ENCODE measurements at regions not wholly inside any gene's neighbourhood (a gene's known extent, or its start where the extent isn't known, plus 50 kb on each side); places are given as distances from the start of the nearest gene placed in this dataset.

DNA sequence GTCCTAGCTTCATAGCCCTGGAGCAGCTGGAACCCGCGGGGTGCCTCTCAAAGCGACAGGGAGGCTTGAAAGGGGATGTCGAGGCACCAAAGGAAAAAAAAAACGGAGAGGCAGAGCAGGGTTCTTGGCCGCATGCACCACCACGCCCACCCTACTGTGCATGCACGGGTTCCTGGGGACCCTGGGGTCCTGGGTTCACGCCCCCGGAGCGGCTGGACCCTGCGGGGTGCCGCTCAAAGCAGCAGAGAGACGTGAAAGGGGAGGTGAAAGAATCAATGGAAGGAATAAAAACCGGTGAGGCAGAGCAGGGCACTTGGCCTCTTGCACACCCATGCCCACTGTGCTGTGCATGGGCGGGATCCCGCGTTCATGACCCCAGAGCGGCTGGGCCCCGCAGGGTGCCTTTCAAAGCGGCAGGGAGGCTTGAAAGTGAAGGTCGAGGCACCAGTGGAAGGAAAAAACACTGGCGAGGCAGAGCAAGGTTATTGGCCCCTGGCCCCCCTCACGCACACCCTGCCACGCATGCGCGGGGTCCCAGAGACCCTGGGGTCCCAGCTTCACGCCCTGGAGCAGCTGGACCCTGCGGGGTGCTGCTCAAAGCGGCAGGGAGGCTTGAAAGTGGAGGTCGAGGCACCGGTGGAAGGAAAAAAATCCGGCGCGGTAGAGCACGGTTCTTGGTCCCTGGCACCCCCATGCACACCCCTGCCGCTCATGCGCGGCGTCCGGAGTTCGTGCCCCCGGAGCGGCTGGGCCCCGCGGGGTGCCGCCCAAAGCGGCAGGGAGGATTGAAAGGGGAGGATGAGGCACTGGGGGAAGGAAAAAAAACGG lies 318.5 kb downstream of the ALG10 start:
- Histone ChIP-seq H2BK120ac (ENCODE audit: low read depth, low read length) (no peak overlapping the region), H3K36me3 (ENCODE audit: control insufficient read depth in 1 of 2, insufficient read depth in 2 of 2, low read depth in 1 of 2, low read length in 2 of 2) (peaks cover 0 to 3% of the 10 kb centered on the region in 2 experiments), H2AFZ (ENCODE audit: low read depth, low read length) (no peak overlapping the region), H3K9ac (ENCODE audit: low read length) (no peak overlapping the region), H2AK5ac (ENCODE audit: low read length, severe bottlenecking) (no peak overlapping the region), H3K9me3 (ENCODE audit: control insufficient read depth, low read length) (no peaks in the 10 kb centered on the region), H3K4me1 (ENCODE audit: control insufficient read depth, insufficient read depth, low read depth, low read length) (no peaks in the 10 kb centered on the region), H3K4me2 (ENCODE audit: low read length, poor library complexity, severe bottlenecking) (no peak overlapping the region), H3K23ac (ENCODE audit: low read length in 2 of 2) (no peak overlapping the region), H3K4me3 (ENCODE audit: insufficient read depth in 1 of 2, low read depth in 1 of 2, low read length in 2 of 2) (no peak overlapping the region), H4K91ac (ENCODE audit: low read length) (no peak overlapping the region), H3K18ac (ENCODE audit: low read depth in 1 of 2, low read length in 2 of 2) (no peak overlapping the region), H3K27ac (ENCODE audit: low read length, poor library complexity, severe bottlenecking) (no peak overlapping the region), H3K27me3 (ENCODE audit: control insufficient read depth in 1 of 2, insufficient read depth in 1 of 2, low read length in 2 of 2) (no peaks in the 10 kb centered on the region), H3K79me1 (replicated peaks; ENCODE audit: low read length, poor library complexity, severe bottlenecking) (no peaks in the 10 kb centered on the region), H2BK15ac (ENCODE audit: low read depth, poor library complexity, severe bottlenecking) (no peak overlapping the region), H2BK5ac (ENCODE audit: low read depth, low read length, poor library complexity, severe bottlenecking) (no peak overlapping the region), H3K4ac (ENCODE audit: low read depth in 1 of 2, low read length in 2 of 2) (no peak overlapping the region), H2BK12ac (ENCODE audit: low read length in 2 of 2) (no peak overlapping the region), H3K14ac (ENCODE audit: low read length in 2 of 2) (no peak overlapping the region), H4K8ac (ENCODE audit: low read length) (no peak overlapping the region)
- DNase-seq = no peak
- 82% methylated on average over 49 of the region's 49 CpGs for WGBS

DNA sequence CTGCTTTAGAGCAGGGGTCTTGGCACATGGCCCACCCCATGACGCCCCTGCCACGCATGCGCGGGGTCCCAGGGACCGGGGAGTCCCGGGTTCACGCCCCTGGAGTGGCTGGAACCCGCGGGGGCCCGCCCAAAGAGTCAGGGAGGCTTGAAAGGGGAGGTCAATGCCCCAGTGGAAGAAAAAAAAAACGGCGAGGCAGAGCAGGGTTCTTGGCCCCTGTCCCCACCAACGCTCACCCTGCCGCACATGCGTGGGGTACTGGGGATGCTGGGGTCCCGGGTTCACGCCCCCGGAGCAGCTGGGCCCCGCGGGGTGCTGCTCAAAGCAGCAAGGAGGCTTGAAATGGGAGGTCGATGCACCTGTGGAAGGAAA lies 319.1 kb downstream of the ALG10 start:
- no peak overlapping the region for H2BK15ac ChIP-seq (ENCODE audit: low read depth, poor library complexity, severe bottlenecking)
- H4K91ac ChIP-seq (ENCODE audit: low read length) = no peak overlapping the region
- no peak overlapping the region for H2AFZ ChIP-seq (ENCODE audit: low read depth, low read length)
- no peak overlapping the region for H2AK5ac ChIP-seq (ENCODE audit: low read length, severe bottlenecking)
- no peak overlapping the region for H3K23ac ChIP-seq (ENCODE audit: low read length in 2 of 2)
- H3K9me3 ChIP-seq (ENCODE audit: control insufficient read depth, low read length) = no peaks in the 10 kb centered on the region
- H4K8ac ChIP-seq (ENCODE audit: low read length) = no peak overlapping the region
- H3K14ac ChIP-seq (ENCODE audit: low read length in 2 of 2) = no peak overlapping the region
- H2BK5ac ChIP-seq (ENCODE audit: low read depth, low read length, poor library complexity, severe bottlenecking) = no peak overlapping the region
- no peak for DNase-seq
- no peak overlapping the region for H3K9ac ChIP-seq (ENCODE audit: low read length)
- no peak overlapping the region for H2BK12ac ChIP-seq (ENCODE audit: low read length in 2 of 2)
- no peak overlapping the region for H3K4me2 ChIP-seq (ENCODE audit: low read length, poor library complexity, severe bottlenecking)
- WGBS = 75% methylated on average over 21 of the region's 21 CpGs
- H3K36me3 ChIP-seq (ENCODE audit: control insufficient read depth in 1 of 2, insufficient read depth in 2 of 2, low read depth in 1 of 2, low read length in 2 of 2) = peaks cover 0 to 3% of the 10 kb centered on the region in 2 experiments
- no peaks in the 10 kb centered on the region for H3K4me1 ChIP-seq (ENCODE audit: control insufficient read depth, insufficient read depth, low read depth, low read length)
- no peak overlapping the region for H3K4ac ChIP-seq (ENCODE audit: low read depth in 1 of 2, low read length in 2 of 2)
- no peaks in the 10 kb centered on the region for H3K79me1 ChIP-seq (replicated peaks; ENCODE audit: low read length, poor library complexity, severe bottlenecking)
- no peak overlapping the region for H2BK120ac ChIP-seq (ENCODE audit: low read depth, low read length)
- H3K27me3 ChIP-seq (ENCODE audit: control insufficient read depth in 1 of 2, insufficient read depth in 1 of 2, low read length in 2 of 2) = no peaks in the 10 kb centered on the region
- H3K18ac ChIP-seq (ENCODE audit: low read depth in 1 of 2, low read length in 2 of 2) = no peak overlapping the region
- no peak overlapping the region for H3K4me3 ChIP-seq (ENCODE audit: insufficient read depth in 1 of 2, low read depth in 1 of 2, low read length in 2 of 2)
- H3K27ac ChIP-seq (ENCODE audit: low read length, poor library complexity, severe bottlenecking) = no peak overlapping the region

DNA sequence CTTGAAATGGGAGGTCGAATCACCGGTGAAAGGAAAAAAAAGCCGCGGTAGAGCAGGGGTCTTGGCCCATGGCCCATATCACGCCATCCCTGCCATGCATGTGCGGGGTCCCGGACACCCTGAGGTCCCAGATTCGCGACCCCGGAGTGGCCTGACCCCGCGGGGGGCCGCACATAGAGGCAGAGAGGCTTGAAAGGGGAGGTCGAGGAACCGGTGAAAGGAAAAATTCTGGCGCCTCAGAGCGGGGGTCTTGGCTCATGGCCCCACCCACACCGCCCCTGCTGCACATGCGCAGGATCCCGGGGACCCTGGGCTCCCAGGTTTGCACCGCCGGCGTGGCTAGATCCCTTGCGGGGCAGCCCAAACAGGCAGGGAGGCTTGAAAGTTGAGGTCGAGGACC lies 319.8 kb downstream of the ALG10 start:
- H2BK15ac ChIP-seq (ENCODE audit: low read depth, poor library complexity, severe bottlenecking) = no peak overlapping the region
- no peak for DNase-seq
- 83% methylated on average over 25 of the region's 25 CpGs for WGBS

DNA sequence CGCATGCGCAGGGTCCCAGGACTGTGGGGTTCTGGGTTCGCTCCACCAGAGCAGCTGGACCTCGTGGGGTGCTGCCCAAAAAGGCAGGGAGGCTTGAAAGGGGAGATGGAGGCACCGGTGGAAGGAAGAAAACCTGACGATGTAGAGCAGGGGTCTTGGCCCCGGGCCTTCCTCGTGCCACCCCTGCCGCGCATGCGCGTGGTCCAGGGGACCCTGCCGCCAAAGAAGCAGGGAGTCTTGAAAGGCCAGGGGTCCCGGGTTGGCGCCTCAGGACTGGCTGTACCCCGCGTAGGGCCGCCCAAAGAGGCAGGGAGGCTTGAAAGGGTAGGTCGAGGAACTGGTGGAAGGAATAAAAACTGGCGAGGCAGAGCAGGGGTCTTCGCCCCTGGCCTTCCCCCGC lies 321.0 kb downstream of the ALG10 start:
- Histone ChIP-seq H3K23ac (ENCODE audit: low read length in 2 of 2) (no peak overlapping the region), H2BK120ac (ENCODE audit: low read depth, low read length) (no peak overlapping the region), H4K91ac (ENCODE audit: low read length) (no peak overlapping the region), H3K79me1 (replicated peaks; ENCODE audit: low read length, poor library complexity, severe bottlenecking) (no peaks in the 10 kb centered on the region), H3K27ac (ENCODE audit: low read length, poor library complexity, severe bottlenecking) (no peak overlapping the region), H3K27me3 (ENCODE audit: control insufficient read depth in 1 of 2, insufficient read depth in 1 of 2, low read length in 2 of 2) (no peaks in the 10 kb centered on the region), H3K4ac (ENCODE audit: low read depth in 1 of 2, low read length in 2 of 2) (no peak overlapping the region), H2AFZ (ENCODE audit: low read depth, low read length) (no peak overlapping the region), H3K9ac (ENCODE audit: low read length) (no peak overlapping the region), H2BK15ac (ENCODE audit: low read depth, poor library complexity, severe bottlenecking) (no peak overlapping the region), H2AK5ac (ENCODE audit: low read length, severe bottlenecking) (no peak overlapping the region), H3K18ac (ENCODE audit: low read depth in 1 of 2, low read length in 2 of 2) (no peak overlapping the region), H3K4me1 (ENCODE audit: control insufficient read depth, insufficient read depth, low read depth, low read length) (no peaks in the 10 kb centered on the region), H3K4me2 (ENCODE audit: low read length, poor library complexity, severe bottlenecking) (no peak overlapping the region), H3K4me3 (ENCODE audit: insufficient read depth in 1 of 2, low read depth in 1 of 2, low read length in 2 of 2) (no peak overlapping the region), H3K14ac (ENCODE audit: low read length in 2 of 2) (no peak overlapping the region), H2BK5ac (ENCODE audit: low read depth, low read length, poor library complexity, severe bottlenecking) (no peak overlapping the region), H3K9me3 (ENCODE audit: control insufficient read depth, low read length) (no peaks in the 10 kb centered on the region), H2BK12ac (ENCODE audit: low read length in 2 of 2) (no peak overlapping the region), H3K36me3 (ENCODE audit: control insufficient read depth in 1 of 2, insufficient read depth in 2 of 2, low read depth in 1 of 2, low read length in 2 of 2) (peaks cover 0 to 3% of the 10 kb centered on the region in 2 experiments), H4K8ac (ENCODE audit: low read length) (no peak overlapping the region)
- DNase-seq = no peak
- WGBS = 90% methylated on average over 21 of the region's 22 CpGs

More for the DNA sequence above, 319.8 kb downstream of the ALG10 start:
- Histone ChIP-seq H2BK12ac (ENCODE audit: low read length in 2 of 2) (no peak overlapping the region), H3K14ac (ENCODE audit: low read length in 2 of 2) (no peak overlapping the region), H4K91ac (ENCODE audit: low read length) (no peak overlapping the region), H3K36me3 (ENCODE audit: control insufficient read depth in 1 of 2, insufficient read depth in 2 of 2, low read depth in 1 of 2, low read length in 2 of 2) (peaks cover 0 to 3% of the 10 kb centered on the region in 2 experiments), H3K9ac (ENCODE audit: low read length) (no peak overlapping the region), H2BK120ac (ENCODE audit: low read depth, low read length) (no peak overlapping the region), H3K9me3 (ENCODE audit: control insufficient read depth, low read length) (no peaks in the 10 kb centered on the region), H3K18ac (ENCODE audit: low read depth in 1 of 2, low read length in 2 of 2) (no peak overlapping the region), H3K4me1 (ENCODE audit: control insufficient read depth, insufficient read depth, low read depth, low read length) (no peaks in the 10 kb centered on the region), H3K27ac (ENCODE audit: low read length, poor library complexity, severe bottlenecking) (no peak overlapping the region), H3K4me3 (ENCODE audit: insufficient read depth in 1 of 2, low read depth in 1 of 2, low read length in 2 of 2) (no peak overlapping the region), H2AK5ac (ENCODE audit: low read length, severe bottlenecking) (no peak overlapping the region), H2AFZ (ENCODE audit: low read depth, low read length) (no peak overlapping the region), H4K8ac (ENCODE audit: low read length) (no peak overlapping the region), H3K4ac (ENCODE audit: low read depth in 1 of 2, low read length in 2 of 2) (no peak overlapping the region), H3K4me2 (ENCODE audit: low read length, poor library complexity, severe bottlenecking) (no peak overlapping the region), H2BK5ac (ENCODE audit: low read depth, low read length, poor library complexity, severe bottlenecking) (no peak overlapping the region), H3K27me3 (ENCODE audit: control insufficient read depth in 1 of 2, insufficient read depth in 1 of 2, low read length in 2 of 2) (no peaks in the 10 kb centered on the region), H3K23ac (ENCODE audit: low read length in 2 of 2) (no peak overlapping the region), H3K79me1 (replicated peaks; ENCODE audit: low read length, poor library complexity, severe bottlenecking) (no peaks in the 10 kb centered on the region)
